Spleen (tissue), 11 donors: ENCODE measurements at regions not wholly inside any gene's neighbourhood (a gene's known extent, or its start where the extent isn't known, plus 50 kb on each side); places are given as distances from the start of the nearest gene placed in this dataset.

ENCODE experiments used
- DNase-seq: peaks from one replicate; pipeline ENCODE4 v3.0.0-alpha.2; 2020
- H3K27ac ChIP-seq, 8 donors: fragments of 200-600 bp; sonication (generic) in 7 of 8; 1 replicate in 4 of 8; 2 replicates in 4 of 8; pipeline versions ENCODE4 v1.5.0 to v1.8.0; 2016 to 2021; ENCODE audit warnings: inconsistent platforms in 4 of 8, mild to moderate bottlenecking in 4 of 8, moderate library complexity in 1 of 8
- H3K27me3 ChIP-seq, 7 donors: fragments of 200-600 bp; sonication (generic) in 6 of 7; replicated peaks in 1 of 7; 1 replicate in 4 of 7; 2 replicates in 3 of 7; pipeline versions ENCODE4 v1.5.0 to v1.8.0; 2016 to 2021; ENCODE audit warnings: inconsistent platforms in 3 of 7, mild to moderate bottlenecking in 1 of 7
- H3K36me3 ChIP-seq, 6 donors: fragments of 200-600 bp; sonication (generic) in 5 of 6; 1 replicate in 4 of 6; 2 replicates in 2 of 6; pipeline versions ENCODE4 v1.5.0 to v1.8.0; 2016 to 2021; ENCODE audit warnings: inconsistent platforms in 2 of 6
- H3K4me1 ChIP-seq, 6 donors: fragments of 200-600 bp; sonication (generic) in 5 of 6; 1 replicate in 3 of 6; 2 replicates in 3 of 6; pipeline versions ENCODE4 v1.5.0 to v1.8.0; 2016 to 2021; ENCODE audit warnings: inconsistent platforms in 3 of 6
- H3K4me3 ChIP-seq, 8 donors: fragments of 200-600 bp; sonication (generic) in 7 of 8; 1 replicate in 4 of 8; 2 replicates in 4 of 8; pipeline versions ENCODE4 v1.5.0 to v1.8.0; 2016 to 2021; ENCODE audit warnings: inconsistent platforms in 4 of 8, mild to moderate bottlenecking in 4 of 8, moderate library complexity in 2 of 8
- H3K9me3 ChIP-seq, 8 donors: fragments of 200-600 bp; sonication (generic) in 7 of 8; 1 replicate in 4 of 8; 2 replicates in 4 of 8; pipeline versions ENCODE4 v1.5.0 to v1.8.0; 2016 to 2021; ENCODE audit warnings: inconsistent platforms in 4 of 8
- POLR2A ChIP-seq, 3 donors: fragments of 450-650 bp; IDR thresholded peaks; one replicate each; pipeline ENCODE4 v1.5.1; 2017; ENCODE audit warnings: antibody characterized with exemption in 3 of 3, mild to moderate bottlenecking in 1 of 3
- POLR2AphosphoS5 ChIP-seq, 3 donors: sonication (generic); formaldehyde crosslinking; IDR thresholded peaks; one replicate each; pipeline ENCODE4 v1.5.1; 2017; ENCODE audit warnings: antibody characterized with exemption in 3 of 3
- WGBS, 5 donors: extraction: QIAGEN DNeasy Blood & Tissue Kit in 3 of 5; methylation state at CpG; one replicate each; pipeline versions ENCODE4 v1.1.5 to v1.1.7; 2013 to 2018; 5-methylcytosine and 5-hydroxymethylcytosine counted together
- intact Hi-C: fragments of 100-400 bp; cut with DNase I; formaldehyde crosslinking; loops from one replicate; pipeline ENCODE4 v1.15.0; 2023; ENCODE audit warnings: low total_unique reads
- TF ChIP-seq, protein P1 (sequence below), 11 experiments: fragments of 200-600 bp in 7 of 11; fragments of 450-650 bp in 4 of 11; sonication (generic) in 4 of 11; IDR thresholded peaks in 8 of 11; conservative IDR thresholded peaks in 3 of 11; 1 replicate in 7 of 11; 2 replicates in 4 of 11; pipeline versions ENCODE4 v1.4.0 to v1.8.0; 2016 to 2021; ENCODE audit warnings: antibody characterized with exemption in 11 of 11, inconsistent platforms in 4 of 11, mild to moderate bottlenecking in 1 of 11
- donor health status: healthy with polysubstance abuse.
- donor health status: DM: no; HTN: no; CAD: no; lungs with moderate emphysema.
- donor health status: DM: no; HTN: no; CAD: no.
- donor health status: Bipolar disorder and iron deficiency.
- donor health status: healthy.
- donor health status: DM: no; HTN: no; CAD: no.
- donor health status: DM: yes; HTN: yes; CAD: no.

- Histone ChIP-seq H3K4me1 (no peaks in the 10 kb centered on the region), H3K27ac (no peak overlapping the region), H3K9me3 (peaks cover 0 to 18% (median 10%) of the 10 kb centered on the region in 8 donors), H3K36me3 (no peaks in the 10 kb centered on the region), H3K4me3 (no peak overlapping the region), H3K27me3 (peaks cover 0 to 42% (median 0%) of the 10 kb centered on the region in 7 donors)
- no peak for DNase-seq
- TF ChIP-seq POLR2AphosphoS5 (IDR thresholded peaks at IDR 0.05), result no peak
- no peak for TF ChIP-seq POLR2A (IDR thresholded peaks at IDR 0.05)
- TF ChIP-seq, protein P1, sequence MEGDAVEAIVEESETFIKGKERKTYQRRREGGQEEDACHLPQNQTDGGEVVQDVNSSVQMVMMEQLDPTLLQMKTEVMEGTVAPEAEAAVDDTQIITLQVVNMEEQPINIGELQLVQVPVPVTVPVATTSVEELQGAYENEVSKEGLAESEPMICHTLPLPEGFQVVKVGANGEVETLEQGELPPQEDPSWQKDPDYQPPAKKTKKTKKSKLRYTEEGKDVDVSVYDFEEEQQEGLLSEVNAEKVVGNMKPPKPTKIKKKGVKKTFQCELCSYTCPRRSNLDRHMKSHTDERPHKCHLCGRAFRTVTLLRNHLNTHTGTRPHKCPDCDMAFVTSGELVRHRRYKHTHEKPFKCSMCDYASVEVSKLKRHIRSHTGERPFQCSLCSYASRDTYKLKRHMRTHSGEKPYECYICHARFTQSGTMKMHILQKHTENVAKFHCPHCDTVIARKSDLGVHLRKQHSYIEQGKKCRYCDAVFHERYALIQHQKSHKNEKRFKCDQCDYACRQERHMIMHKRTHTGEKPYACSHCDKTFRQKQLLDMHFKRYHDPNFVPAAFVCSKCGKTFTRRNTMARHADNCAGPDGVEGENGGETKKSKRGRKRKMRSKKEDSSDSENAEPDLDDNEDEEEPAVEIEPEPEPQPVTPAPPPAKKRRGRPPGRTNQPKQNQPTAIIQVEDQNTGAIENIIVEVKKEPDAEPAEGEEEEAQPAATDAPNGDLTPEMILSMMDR (IDR thresholded peaks at IDR 0.05 in 8 of 11, conservative IDR thresholded peaks at IDR 0.05 in 3 of 11), result no peak
- WGBS, 5 donors, result 72 to 86% (median 79%) methylated on average over 7 of the region's 7 CpGs
- intact Hi-C loops, result loop anchor here (10.0 kb wide), 1 partner anchor 1608 kb away; no protein-coding TSS in a partner anchor
Observed at GRCh38 chr10:131792809-131793208, 108.0 kb upstream of the PPP2R2D start.

DNA sequence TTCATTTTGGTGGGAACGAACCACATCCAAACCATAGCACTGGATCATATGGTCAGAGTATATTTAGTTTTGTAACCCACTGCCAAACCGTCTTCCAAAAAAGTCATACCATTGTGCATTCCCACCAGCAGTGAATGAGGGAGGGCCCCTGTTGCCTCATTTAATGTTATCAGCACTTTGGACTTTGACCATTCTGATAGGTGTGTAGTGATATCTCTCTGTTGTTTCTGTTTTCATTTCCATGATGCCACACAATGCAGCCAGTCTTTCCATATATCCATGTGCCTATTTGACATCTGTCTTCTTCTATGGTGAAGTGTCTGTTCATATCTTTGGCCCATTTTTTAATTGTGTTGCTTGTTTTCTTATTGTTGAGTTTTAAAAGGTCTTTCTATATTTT, 105.0 kb upstream of the PPP2R2D start:
- intact Hi-C loops, result loop anchor here (10.0 kb wide), 1 partner anchor 1611 kb away; no protein-coding TSS in a partner anchor
- no peak overlapping the region for H3K27ac ChIP-seq
- TF ChIP-seq POLR2AphosphoS5 (IDR thresholded peaks at IDR 0.05), result no peak
- TF ChIP-seq, protein P1 (IDR thresholded peaks at IDR 0.05 in 8 of 11, conservative IDR thresholded peaks at IDR 0.05 in 3 of 11), result no peak
- no peak for TF ChIP-seq POLR2A (IDR thresholded peaks at IDR 0.05)
- no peaks in the 10 kb centered on the region for H3K36me3 ChIP-seq
- no peak for DNase-seq
- no peak overlapping the region for H3K4me3 ChIP-seq
- no peaks in the 10 kb centered on the region for H3K4me1 ChIP-seq
- H3K9me3 ChIP-seq, result peaks cover 8 to 45% (median 34%) of the 10 kb centered on the region in 8 donors
- H3K27me3 ChIP-seq, result peaks cover 0 to 23% (median 0%) of the 10 kb centered on the region in 7 donors
- WGBS, 5 donors, result 81 to 97% (median 92%) methylated on average over 2 of the region's 2 CpGs

DNA sequence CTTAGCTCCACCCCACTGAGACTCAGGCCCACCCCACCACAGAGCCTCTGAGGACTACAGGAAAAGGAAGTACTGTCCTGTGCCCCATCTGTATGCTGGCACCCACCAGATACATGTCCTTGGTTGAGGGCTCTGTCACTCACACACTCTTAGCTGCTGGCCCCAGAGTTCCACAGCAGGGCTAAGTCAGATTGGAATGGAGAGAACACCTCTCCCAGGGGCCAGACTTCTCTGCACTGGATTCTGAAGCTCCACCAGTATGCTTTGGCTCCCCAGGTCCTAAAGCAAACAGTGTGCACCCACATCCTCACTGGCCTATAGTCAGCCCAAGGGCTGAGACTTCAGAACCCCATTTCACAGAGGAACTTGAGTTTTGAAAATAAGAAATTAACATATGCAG, 103.2 kb upstream of the PPP2R2D start:
- TF ChIP-seq POLR2AphosphoS5 (IDR thresholded peaks at IDR 0.05) (no peak), POLR2A (IDR thresholded peaks at IDR 0.05) (no peak)
- TF ChIP-seq, protein P1 (IDR thresholded peaks at IDR 0.05 in 8 of 11, conservative IDR thresholded peaks at IDR 0.05 in 3 of 11), result no peak
- Histone ChIP-seq H3K36me3 (no peaks in the 10 kb centered on the region), H3K4me3 (no peak overlapping the region), H3K9me3 (peaks cover 8 to 45% (median 34%) of the 10 kb centered on the region in 8 donors), H3K27me3 (peaks cover 0 to 13% (median 0%) of the 10 kb centered on the region in 7 donors), H3K27ac (no peak overlapping the region), H3K4me1 (no peaks in the 10 kb centered on the region)
- intact Hi-C loops, result loop anchor here (10.0 kb wide), 1 partner anchor 1613 kb away; no protein-coding TSS in a partner anchor
- no peak for DNase-seq

GRCh38 chr10:131799429-131799828, 101.4 kb upstream of the PPP2R2D start:
- Histone ChIP-seq H3K27ac (no peak overlapping the region), H3K4me1 (no peaks in the 10 kb centered on the region), H3K4me3 (no peak overlapping the region), H3K36me3 (no peaks in the 10 kb centered on the region), H3K27me3 (no peaks in the 10 kb centered on the region), H3K9me3 (peaks cover 8 to 45% (median 34%) of the 10 kb centered on the region in 8 donors)
- WGBS, 5 donors, result 56 to 68% (median 66%) methylated on average over 1 of the region's 1 CpG
- no peak for TF ChIP-seq POLR2AphosphoS5 (IDR thresholded peaks at IDR 0.05)
- TF ChIP-seq, protein P1 (IDR thresholded peaks at IDR 0.05 in 8 of 11, conservative IDR thresholded peaks at IDR 0.05 in 3 of 11), result no peak
- TF ChIP-seq POLR2A (IDR thresholded peaks at IDR 0.05), result no peak
- intact Hi-C loops, result loop anchor here (10.0 kb wide), 1 partner anchor 1615 kb away; no protein-coding TSS in a partner anchor
- DNase-seq, result no peak
